ENCODE measurements at regions not wholly inside any gene's neighbourhood (a gene's known extent, or its start where the extent isn't known, plus 50 kb on each side); places are given as distances from the start of the nearest gene placed in this dataset.

DNA sequence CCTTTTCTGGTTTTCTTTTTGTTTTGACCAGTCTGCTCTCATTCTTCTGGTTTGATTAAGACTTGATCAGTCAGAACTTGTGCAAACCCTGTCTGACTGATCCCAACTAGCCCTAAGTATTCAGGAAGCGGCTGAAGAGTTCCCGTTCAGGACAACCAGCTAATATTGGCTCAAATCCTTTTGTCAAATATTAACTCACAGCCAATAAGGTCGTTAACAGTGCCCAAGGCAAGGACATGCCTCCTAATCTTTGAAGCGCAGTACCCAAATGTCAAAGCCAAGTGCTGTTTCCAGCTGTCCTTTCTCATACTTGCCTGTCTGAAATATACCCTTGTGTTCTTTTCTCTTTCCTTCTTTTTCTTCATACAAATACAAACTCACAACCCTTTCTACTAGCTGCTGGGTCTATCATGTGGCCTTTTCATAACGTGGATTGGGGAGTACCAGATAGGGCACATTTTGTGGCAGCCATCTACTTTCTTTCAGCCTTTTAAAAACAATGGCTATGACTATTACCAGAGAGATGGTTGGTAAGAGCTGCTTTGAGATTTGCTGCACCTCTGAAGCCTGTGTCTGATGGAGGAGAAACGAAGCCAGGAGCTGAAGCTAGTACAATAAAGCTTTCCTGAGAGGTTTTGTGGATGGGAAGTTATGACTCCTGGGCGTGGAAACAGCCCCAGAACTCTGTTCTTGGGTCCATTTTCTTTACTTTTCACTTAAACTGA is 266.4 kb upstream of the ZNF608 start:
- DNase-seq = no peak

DNA sequence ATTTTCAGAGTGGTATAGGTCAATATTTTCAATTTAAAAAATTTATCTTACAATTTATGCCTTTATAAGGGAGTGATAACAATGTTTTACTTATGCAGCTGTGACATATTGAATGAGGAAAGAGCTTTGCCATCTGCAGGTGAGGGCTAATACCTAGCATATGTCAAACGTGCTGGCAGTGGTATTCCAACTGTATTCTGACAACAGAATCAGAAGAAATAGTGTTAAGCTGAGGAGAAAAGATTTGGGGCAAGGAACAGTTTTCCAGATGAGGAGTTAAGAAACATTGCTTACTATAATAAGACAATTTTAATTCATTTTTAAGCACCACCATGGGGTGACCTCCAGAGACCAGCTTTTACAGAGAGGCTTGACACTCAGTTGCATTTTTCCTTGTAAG is 267.8 kb upstream of the ZNF608 start:
- DNase-seq = no peak

DNA sequence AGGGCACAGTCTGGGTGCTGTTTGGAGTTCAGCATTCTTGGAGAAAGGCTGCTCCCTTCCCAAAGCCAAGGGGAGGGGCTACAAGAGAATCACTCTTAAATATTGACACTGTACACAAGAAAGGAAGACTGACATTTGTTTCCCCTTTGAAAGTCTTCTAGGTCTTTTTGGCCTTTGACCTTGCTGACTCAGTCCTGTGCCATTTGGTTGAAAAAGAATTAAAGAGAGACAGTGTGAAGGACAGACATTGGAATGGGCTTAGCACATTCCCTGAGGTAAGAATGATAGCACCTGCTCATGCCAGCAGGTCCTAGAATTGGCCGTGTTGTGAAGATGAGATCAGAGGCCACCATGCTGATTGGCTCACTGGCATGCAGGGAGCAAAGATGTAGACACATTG is 271.4 kb upstream of the ZNF608 start:
- no peak for DNase-seq

DNA sequence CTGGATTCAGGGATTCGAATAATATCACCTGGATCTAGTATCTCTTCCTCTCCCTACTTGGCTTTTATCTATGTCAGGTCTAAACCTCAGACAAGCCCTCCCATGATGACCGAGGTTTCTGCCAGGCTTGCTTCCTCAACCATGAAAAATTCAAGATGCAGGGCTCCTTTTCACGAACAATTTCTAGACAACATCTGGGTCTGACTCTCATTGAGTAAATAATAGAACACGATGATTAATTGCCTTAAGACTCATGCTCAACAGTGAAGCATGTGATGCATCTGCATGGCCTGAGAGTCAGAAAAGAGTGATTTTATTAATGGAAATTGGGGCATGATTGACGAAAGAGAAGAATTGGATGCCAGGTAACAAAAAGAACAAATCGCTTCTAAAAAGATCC is 277.2 kb upstream of the ZNF608 start:
- DNase-seq = no peak

DNA sequence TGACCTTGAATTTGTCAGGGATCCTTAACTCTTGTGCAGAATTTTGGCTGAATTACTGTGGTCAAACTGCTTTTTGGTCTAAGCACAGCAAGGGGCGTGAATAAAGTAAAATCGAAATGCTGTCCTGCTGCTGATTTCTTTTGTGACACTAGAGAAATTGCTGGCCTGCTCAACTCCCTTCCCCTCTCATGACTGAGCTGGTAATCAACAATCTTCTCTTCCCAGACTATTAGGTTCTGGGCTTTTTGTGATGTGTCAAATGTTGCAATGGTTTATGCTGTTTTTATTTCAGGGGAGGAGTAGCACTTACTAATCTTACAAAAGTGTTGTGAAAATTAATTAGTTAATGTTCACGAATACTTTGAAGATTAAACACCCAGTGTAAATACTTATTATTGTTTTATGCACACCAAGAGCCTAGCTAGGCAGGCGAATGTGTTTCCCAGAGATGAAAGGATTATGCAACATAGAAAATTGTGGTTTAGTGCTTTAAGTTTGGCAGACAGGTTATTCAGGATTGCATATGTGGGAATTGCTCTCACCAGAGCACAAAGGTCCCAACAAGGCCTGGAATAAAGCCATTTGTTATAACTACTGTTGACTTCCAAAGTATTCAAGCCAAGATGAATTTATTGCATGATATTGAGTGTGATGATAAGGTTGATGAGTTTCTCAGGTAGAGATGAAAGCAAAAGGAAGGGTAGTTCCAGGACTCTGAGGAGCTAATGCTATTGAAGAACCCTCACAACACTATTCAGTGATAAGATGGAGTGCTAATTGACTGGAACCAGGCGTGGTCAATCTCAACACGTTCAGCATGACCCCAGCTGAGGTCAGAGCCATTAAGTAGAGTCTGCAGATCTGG is 280.7 kb upstream of the ZNF608 start:
- DNase-seq = no peak

DNA sequence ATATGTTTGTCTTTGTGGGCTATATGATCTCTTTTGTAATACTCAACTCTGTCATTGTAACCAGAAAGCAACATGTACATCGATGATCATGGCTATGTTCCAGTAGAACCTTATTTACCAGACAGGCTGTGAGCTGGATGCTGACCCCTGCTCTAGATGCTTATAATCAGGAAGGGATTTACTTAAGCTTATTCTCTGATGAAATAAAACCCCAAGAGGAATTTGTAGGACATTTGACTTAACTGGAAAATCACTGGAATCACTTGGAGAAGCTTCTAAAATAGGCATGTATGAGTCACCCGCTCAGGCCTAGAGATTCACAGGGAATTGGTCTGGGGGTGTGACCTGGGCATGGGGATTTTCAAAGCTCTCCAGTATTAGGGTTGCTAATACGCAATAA is 285.8 kb upstream of the ZNF608 start:
- DNase-seq = no peak

DNA sequence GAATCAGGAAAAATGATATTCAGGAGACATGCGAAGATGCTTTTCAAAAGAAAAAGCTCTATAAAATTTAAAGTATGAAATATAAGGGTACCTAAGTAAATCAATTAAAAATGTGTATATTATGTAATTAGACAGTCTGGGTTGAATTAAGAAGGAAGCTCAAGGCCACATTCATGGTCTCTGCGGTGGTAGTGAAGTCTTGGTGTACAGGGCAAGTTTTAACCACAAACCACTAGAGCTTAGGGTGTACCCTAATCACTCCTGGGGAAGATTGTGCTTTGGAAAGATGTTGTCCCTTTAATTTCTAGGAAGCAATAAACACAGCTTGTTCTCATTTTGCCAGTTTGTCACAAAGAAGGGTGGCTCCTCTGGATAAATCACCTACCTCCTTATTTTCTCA is 287.2 kb upstream of the ZNF608 start:
- no peak for DNase-seq

DNA sequence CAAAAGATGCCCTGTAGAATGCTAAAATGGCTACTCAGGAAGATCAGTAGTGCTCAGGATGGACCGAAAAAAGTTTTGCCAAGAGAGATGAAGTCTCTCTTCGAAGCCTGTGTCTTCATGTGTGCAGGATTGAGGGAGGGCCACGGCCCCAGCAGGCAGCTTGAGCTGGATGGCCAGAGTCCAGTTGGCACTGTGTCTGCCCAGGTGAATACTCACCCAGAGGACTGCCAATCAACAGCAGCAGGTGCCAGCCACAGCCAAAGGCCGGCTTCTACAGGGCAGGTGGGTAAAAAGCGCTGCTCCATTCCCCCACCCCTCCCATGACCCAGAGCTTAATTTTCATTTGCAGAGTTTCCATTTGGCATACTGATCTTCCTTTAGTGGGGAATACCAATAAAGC is 287.9 kb upstream of the ZNF608 start:
- DNase-seq = peak in 1 of 2 experiments; percentile 20

DNA sequence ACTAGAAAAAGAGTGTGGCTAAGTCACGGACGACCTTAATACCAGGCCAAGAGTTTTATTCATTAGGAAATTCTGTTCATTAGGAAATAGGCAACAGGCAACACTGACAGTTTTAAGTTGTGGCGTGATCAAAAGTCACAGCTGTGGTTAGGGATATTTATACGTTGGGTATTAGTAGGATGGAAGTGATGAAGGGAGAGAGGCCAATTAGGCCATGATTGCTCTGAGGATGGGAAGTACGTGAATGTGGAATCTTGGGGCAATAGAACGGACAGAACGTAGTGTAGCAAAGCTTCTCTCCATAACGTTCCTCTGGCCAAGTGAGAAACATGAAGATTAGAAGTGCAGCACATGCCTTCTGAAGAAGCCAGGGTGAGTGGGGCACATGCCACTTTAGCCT is 290.1 kb upstream of the ZNF608 start:
- no peak for DNase-seq

DNA sequence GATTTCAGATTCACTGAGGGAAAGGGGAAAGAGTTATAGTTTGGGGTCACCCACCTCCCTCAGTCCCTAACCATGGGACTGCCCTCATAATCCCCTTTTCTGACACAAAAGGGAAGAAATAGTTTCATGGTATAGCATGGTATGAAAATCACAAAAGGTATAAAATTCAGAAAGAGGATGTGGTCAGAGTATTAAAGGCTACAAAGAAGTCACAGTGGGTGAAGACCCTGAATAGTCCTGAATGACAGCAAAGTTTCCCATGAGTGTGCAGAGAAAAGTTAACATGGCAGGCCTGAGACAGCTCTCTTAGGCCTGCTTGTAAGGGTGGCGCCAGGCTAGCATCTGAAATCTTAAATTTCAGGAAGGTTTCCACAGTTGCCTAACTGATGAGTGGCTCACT is 290.6 kb upstream of the ZNF608 start:
- no peak for DNase-seq

DNA sequence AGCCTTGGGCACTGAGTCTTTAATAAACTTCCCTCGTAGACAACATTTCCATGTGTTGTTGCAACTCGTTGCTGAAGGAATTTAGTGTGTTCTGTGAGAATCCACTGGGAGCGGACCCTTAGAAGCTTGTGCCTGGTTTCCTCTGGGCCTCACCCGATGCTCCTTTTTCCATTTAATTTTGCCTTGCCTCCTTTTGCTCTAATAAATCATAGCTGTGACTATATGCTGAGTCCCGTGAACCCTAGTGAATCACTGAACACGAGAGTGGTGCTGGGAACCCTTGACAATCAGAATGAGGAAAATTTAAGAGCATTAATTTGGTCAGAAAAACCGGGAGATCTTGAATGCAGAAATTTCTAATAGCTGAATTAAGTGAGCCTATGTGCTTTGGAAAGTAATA is 291.1 kb upstream of the ZNF608 start:
- DNase-seq = no peak

DNA sequence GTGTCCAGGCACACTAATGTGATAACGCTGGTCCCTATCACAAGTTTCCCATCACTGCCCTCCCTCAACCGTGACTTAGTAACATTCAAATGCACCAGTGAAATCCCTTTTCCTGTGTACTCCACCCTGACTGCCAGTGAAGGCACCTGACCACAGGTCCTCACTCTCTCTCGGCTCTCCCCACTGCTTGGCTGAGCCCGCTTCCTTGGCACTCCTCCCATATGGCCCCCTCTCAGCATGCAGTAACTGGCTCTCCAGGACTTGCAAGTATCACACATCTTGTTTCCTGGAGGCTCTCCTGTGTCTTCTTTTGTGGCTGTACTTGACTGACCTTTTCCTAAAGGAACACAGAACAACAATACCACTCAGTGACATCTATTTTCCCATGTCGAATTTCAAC is 292.0 kb upstream of the ZNF608 start:
- DNase-seq = no peak

DNA sequence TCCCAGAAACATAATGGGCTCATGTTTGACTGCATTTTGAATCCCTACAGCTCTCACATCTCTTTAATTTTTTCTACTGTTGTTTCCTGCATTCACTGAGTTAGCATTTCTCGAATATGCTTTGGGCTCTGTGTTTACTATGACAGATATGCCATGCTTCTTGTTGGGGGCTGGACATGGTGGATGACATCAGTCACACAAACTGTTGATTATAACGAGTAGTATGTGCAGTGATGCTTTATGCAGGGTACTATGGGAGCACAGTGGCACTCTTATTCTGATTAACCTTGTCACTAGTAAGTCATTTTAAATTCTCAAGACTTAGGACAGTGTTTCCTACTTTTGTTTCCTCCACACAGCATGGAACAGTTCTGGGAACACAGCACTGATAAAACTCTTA is 295.4 kb upstream of the ZNF608 start:
- no peak for DNase-seq

DNA sequence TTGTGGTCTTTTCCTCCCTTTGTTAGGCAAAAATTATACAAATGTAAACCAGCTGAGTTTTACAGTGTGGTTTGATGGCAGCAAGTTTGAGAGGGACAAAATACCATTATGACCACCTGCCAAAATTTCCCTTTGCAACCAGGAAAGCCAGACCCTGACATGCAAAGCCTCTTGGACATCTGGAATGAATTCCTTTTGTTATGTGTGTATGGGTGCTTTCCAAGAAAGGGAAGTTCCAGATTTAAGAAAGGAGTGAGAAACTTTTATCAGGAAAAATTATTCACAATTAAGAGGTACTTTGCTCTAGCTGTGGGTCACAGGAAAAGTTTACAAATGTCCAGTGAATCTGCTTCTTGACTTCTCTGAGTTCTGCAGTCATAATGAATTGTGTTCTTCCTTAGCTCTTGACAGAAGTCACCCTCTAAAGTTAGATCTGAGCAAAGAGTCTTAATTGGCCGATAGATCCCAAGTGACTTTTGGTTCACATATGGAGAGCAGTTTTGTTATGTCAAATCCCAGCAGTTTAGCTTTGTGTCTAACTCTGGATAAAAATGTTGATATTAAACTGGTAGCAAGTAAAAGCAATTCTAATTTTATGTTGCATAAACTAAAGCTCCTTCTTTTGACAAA is 295.9 kb upstream of the ZNF608 start:
- DNase-seq = no peak

DNA sequence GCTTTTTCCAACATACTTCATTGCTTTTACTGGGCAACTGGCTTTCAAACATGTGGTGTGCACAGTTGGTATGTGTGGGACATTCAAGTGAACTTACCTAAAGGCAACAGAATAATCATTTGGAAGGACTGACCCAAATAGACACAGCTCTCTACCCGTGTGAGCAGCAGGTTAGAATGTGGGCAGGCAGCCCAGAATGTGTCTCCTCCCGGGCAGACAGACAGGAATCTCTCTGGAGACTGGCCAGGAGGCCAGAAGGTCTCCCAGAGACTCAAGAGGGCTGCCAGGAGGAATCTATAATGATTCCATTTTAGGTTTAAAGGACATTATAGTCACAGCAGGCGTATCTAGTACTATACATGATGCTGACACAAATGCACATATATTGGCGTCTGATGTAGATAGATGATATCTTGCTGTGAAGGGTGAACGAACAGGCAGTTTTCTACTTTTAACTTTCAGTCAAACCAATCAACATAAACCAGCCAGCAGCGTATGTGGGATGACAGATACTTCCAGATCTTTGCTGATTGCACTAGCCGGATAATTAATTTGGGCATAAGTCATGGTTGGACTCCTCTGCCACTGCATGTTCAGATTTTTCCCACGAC is 297.4 kb upstream of the ZNF608 start:
- peak; percentile 83 to 94 for DNase-seq

DNA sequence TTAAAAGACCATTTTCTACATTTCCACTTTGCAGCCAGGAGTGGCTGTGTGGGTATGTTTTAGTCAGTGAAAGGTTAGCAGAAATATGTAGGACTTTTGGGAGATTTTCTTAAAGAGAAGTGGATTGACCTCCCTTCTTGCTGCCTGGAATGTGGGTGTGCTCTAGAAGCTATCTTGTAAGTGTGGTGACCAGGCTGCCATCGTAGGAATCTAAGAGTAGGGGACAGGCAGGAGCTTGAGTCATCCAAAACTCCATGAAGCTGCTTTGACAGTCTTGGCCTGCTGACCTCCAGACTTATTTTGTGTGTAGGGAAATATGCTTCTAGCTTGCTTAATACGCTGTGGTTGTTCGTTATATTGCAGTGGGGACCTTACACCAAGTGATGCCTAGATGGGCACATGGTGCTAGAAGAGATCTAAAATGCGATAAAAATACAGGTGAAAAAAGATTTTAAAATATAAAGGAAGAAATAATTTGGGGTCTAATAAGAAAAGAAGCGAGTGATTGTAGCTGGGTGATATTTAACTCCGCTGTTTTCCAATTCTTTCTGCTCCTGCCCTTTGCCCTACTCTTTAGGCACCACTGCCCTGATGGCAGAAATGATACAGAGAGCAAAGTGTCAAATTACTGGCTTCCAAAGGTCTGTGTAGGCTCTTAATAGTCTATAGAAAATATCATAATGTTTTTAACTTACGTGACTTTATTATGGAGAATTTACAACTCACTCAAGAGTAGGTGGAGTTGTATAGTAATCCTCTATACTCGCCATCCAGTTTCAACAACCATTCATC is 298.2 kb upstream of the ZNF608 start:
- DNase-seq = no peak

DNA sequence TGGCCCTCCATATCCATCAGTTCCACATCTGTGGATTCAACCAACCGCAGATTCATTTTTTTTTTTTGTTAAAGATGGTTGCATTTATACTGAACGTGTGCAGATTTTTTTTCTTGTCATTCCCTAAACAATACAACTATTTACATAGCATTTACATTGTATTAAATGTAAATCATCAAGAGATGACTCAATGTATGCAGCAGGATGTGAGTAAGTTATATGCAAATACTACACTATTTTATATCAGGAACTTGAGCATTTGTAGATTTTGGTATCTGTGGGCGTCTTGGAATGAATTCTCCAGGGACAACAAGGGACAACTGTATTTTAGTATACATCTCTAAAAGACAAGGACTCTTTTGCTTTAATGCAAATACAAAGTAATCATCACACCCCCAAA is 299.2 kb upstream of the ZNF608 start:
- DNase-seq = no peak

DNA sequence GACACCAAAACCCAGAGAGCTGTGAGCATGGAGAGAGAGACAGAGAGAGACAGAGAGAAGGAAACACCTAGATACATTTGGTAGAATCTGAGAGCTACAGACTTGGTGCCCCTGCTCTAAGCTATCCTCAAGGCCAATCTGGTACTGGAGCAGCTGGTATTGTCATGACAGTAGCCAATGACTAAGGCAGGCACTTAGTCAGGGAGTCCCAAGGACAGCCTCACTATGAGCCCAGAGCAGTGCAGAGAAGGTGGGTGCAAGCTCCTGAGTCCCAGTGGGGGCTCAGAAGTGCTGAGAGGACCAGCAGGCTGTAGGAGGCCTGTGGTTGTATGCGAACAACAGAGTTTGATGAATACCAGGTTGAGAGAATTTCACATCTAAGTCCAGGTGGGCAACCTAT is 300.4 kb upstream of the ZNF608 start:
- DNase-seq = no peak

DNA sequence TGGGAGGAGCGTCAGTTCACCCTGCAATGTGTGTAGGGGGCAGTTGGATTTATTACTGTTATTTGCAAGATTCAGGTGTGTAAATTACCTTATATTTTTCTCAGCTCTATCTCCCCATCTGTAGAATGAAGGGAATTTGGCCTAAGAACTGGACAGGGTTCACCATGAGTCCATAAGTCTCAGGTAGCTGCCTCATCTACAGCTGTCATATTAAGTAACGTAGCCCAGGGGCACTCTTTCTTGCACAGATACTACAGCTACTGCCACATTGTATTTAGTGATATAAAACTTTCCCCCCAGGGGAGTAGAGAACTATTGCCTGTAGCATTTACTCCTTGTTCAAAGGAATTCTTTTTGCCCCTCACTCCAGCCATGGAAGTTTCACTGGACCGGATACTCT is 301.4 kb upstream of the ZNF608 start:
- no peak for DNase-seq

DNA sequence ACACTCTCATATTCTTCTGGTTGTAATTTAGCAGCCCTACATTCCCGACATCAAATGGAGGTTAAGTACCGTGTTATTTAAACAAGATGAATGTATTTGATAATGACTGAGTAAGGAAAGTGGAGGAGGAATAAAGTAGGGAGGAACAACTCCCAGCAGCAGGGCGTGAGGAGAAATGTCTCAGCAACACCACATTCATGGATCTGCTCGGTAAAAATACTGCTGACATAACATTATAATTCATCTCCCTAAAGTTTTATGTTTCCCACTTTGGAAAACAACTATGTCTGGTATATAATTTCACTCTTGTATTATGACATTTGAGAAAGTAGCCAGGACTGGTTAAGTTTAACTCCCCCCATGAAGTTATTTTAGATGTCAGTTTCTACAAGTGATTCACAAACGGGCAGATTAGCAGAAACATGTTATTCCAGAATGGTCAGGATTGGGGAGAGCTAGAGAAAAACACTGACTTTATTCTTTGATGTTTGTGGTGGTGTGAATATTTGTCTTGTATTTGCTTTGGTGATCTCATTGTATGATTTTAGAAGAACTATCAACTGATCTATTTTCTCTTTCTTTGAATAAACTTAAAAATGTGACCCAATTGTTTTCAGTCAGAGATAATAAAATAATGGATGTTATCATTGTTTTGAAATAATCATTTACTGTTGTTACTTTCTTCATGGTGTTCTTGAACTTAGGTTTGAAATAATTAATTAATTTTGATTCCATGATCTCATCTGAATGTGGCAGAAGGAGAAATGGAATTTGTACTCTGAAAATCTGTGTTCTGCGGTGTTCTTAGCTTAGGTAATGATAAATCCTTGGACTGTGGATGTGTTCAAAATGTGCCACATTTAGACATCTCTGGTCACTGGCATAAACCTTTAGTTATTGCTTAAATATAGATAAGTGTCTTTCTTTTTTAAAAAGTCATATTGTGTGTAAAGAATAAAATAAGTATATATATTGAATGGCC is 303.6 kb upstream of the ZNF608 start:
- no peak for DNase-seq

DNA sequence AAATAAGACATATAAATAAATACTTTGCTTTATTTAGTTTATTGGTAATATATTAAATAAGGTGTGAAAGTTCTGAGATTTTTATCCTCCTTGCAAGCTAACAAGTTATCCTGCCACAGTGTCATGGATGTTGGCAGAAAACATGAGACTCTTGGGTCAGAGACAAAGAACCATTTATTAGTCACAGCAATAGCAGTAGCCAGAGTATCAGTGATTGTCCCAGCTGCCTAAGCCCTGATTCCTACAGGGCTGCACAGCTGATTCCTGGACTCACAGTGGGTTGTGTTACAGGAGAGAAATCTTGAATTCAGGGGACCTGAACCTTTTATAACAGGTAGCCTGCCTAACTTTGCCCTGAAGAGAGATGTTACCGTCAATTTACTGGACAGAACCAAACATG is 304.5 kb upstream of the ZNF608 start:
- no peak for DNase-seq

DNA sequence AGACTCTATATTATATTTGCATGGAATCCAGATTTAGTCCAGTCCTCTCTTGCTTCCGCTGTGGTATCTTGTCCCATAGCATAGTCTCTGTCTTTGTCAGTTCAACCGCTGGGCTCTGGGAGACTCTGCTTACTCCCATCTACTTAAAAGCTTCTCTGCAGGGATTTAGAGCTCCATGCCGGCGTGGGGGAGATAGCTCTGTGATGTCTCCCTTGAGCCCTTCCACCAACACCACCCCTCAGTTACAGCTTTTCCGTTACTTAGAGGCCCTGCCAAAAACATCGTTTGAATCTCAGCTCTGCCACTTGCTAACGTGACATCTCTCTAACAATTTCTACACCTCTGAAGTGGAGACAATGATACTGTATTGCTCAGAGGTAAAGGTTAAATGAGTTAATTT is 306.1 kb upstream of the ZNF608 start:
- DNase-seq = no peak
